ENCODE measurements at regions not wholly inside any gene's neighbourhood (a gene's known extent, or its start where the extent isn't known, plus 50 kb on each side); places are given as distances from the start of the nearest gene placed in this dataset.

- no peaks in the 10 kb centered on the region for H3K79me2 ChIP-seq (ENCODE audit: control insufficient read depth, low read length)
- no peaks in the 10 kb centered on the region for H3F3A ChIP-seq (ENCODE audit: control insufficient read depth, insufficient read depth)
- H3K27ac ChIP-seq (ENCODE audit: low read depth, low read length): no peak overlapping the region
- no peak overlapping the region for H3K4me3 ChIP-seq (ENCODE audit: low read length)
- H3K36me3 ChIP-seq (ENCODE audit: control insufficient read depth, low read length): no peaks in the 10 kb centered on the region
- TF ChIP-seq EZH2phosphoT487 (IDR thresholded peaks at IDR 0.05; ENCODE audit: borderline replicate concordance, low read length): no peak
- H3K4me2 ChIP-seq (ENCODE audit: low read length): no peak overlapping the region
- no peaks in the 10 kb centered on the region for H3K9me2 ChIP-seq (replicated peaks; ENCODE audit: control insufficient read depth, low read length)
- H3K9me3 ChIP-seq (ENCODE audit: control insufficient read depth, insufficient read depth, low read length): no peaks in the 10 kb centered on the region
- H3K4me1 ChIP-seq (ENCODE audit: control insufficient read depth, low read length): no peaks in the 10 kb centered on the region
- H3K27me3 ChIP-seq (ENCODE audit: control insufficient read depth, low read length): no peaks in the 10 kb centered on the region
- no peaks in the 10 kb centered on the region for H4K20me1 ChIP-seq (ENCODE audit: control insufficient read depth, insufficient read depth, low read depth, low read length)
Observed at GRCh38 chr16:35171106-35171505, 1711.7 kb downstream of the TP53TG3F start.

- H3K27me3 ChIP-seq (ENCODE audit: control insufficient read depth, low read length): no peaks in the 10 kb centered on the region
- no peaks in the 10 kb centered on the region for H3K4me1 ChIP-seq (ENCODE audit: control insufficient read depth, low read length)
- TF ChIP-seq EZH2phosphoT487 (IDR thresholded peaks at IDR 0.05; ENCODE audit: borderline replicate concordance, low read length): no peak
- TF ChIP-seq, protein P1, sequence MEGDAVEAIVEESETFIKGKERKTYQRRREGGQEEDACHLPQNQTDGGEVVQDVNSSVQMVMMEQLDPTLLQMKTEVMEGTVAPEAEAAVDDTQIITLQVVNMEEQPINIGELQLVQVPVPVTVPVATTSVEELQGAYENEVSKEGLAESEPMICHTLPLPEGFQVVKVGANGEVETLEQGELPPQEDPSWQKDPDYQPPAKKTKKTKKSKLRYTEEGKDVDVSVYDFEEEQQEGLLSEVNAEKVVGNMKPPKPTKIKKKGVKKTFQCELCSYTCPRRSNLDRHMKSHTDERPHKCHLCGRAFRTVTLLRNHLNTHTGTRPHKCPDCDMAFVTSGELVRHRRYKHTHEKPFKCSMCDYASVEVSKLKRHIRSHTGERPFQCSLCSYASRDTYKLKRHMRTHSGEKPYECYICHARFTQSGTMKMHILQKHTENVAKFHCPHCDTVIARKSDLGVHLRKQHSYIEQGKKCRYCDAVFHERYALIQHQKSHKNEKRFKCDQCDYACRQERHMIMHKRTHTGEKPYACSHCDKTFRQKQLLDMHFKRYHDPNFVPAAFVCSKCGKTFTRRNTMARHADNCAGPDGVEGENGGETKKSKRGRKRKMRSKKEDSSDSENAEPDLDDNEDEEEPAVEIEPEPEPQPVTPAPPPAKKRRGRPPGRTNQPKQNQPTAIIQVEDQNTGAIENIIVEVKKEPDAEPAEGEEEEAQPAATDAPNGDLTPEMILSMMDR (IDR thresholded peaks at IDR 0.05; ENCODE audit: low read depth, low read length, poor library complexity, severe bottlenecking): no peak
- H3K4me2 ChIP-seq (ENCODE audit: low read length): no peak overlapping the region
- no peaks in the 10 kb centered on the region for H4K20me1 ChIP-seq (ENCODE audit: control insufficient read depth, insufficient read depth, low read depth, low read length)
- no peaks in the 10 kb centered on the region for H3K9me2 ChIP-seq (replicated peaks; ENCODE audit: control insufficient read depth, low read length)
- no peaks in the 10 kb centered on the region for H3K36me3 ChIP-seq (ENCODE audit: control insufficient read depth, low read length)
- no peak overlapping the region for H3K27ac ChIP-seq (ENCODE audit: low read depth, low read length)
- no peaks in the 10 kb centered on the region; the same call in 1 of the 2 replicates for H3K9me3 ChIP-seq (ENCODE audit: control insufficient read depth, insufficient read depth, low read length)
- H3F3A ChIP-seq (ENCODE audit: control insufficient read depth, insufficient read depth): no peaks in the 10 kb centered on the region
- H3K79me2 ChIP-seq (ENCODE audit: control insufficient read depth, low read length): no peaks in the 10 kb centered on the region
- H3K4me3 ChIP-seq (ENCODE audit: low read length): no peak overlapping the region
Observed at GRCh38 chr16:35173295-35173694, 1713.9 kb downstream of the TP53TG3F start.

GRCh38 chr16:35174016-35174415 lies 1714.6 kb downstream of the TP53TG3F start:
- H3K27ac ChIP-seq (ENCODE audit: low read depth, low read length): no peak overlapping the region

GRCh38 chr16:35176449-35176848 lies 1717.0 kb downstream of the TP53TG3F start:
- no peaks in the 10 kb centered on the region for H3K36me3 ChIP-seq (ENCODE audit: control insufficient read depth, low read length)
- H3K4me1 ChIP-seq (ENCODE audit: control insufficient read depth, low read length): no peaks in the 10 kb centered on the region
- H3K4me2 ChIP-seq (ENCODE audit: low read length): no peak overlapping the region
- H3K27ac ChIP-seq (ENCODE audit: low read depth, low read length): no peak overlapping the region
- no peaks in the 10 kb centered on the region for H3K9me2 ChIP-seq (replicated peaks; ENCODE audit: control insufficient read depth, low read length)
- H3F3A ChIP-seq (ENCODE audit: control insufficient read depth, insufficient read depth): no peaks in the 10 kb centered on the region
- TF ChIP-seq, protein P1 (IDR thresholded peaks at IDR 0.05; ENCODE audit: low read depth, low read length, poor library complexity, severe bottlenecking): no peak
- no peak for TF ChIP-seq EZH2phosphoT487 (IDR thresholded peaks at IDR 0.05; ENCODE audit: borderline replicate concordance, low read length)
- no peaks in the 10 kb centered on the region for H3K79me2 ChIP-seq (ENCODE audit: control insufficient read depth, low read length)
- no peak overlapping the region for H3K4me3 ChIP-seq (ENCODE audit: low read length)
- peaks cover 1% of the 10 kb centered on the region; the same call in 1 of the 2 replicates for H3K9me3 ChIP-seq (ENCODE audit: control insufficient read depth, insufficient read depth, low read length)
- no peaks in the 10 kb centered on the region for H4K20me1 ChIP-seq (ENCODE audit: control insufficient read depth, insufficient read depth, low read depth, low read length)
- no peaks in the 10 kb centered on the region for H3K27me3 ChIP-seq (ENCODE audit: control insufficient read depth, low read length)

More at GRCh38 chr16:35174016-35174415, 1714.6 kb downstream of the TP53TG3F start:
- Histone ChIP-seq H3K4me1 (ENCODE audit: control insufficient read depth, low read length) (no peaks in the 10 kb centered on the region), H3K4me2 (ENCODE audit: low read length) (no peak overlapping the region), H4K20me1 (ENCODE audit: control insufficient read depth, insufficient read depth, low read depth, low read length) (no peaks in the 10 kb centered on the region), H3K9me3 (ENCODE audit: control insufficient read depth, insufficient read depth, low read length) (no peaks in the 10 kb centered on the region; the same call in 1 of the 2 replicates), H3K4me3 (ENCODE audit: low read length) (no peak overlapping the region), H3K27me3 (ENCODE audit: control insufficient read depth, low read length) (no peaks in the 10 kb centered on the region), H3K9me2 (replicated peaks; ENCODE audit: control insufficient read depth, low read length) (no peaks in the 10 kb centered on the region), H3K79me2 (ENCODE audit: control insufficient read depth, low read length) (no peaks in the 10 kb centered on the region), H3K36me3 (ENCODE audit: control insufficient read depth, low read length) (no peaks in the 10 kb centered on the region), H3F3A (ENCODE audit: control insufficient read depth, insufficient read depth) (no peaks in the 10 kb centered on the region)
- TF ChIP-seq EZH2phosphoT487 (IDR thresholded peaks at IDR 0.05; ENCODE audit: borderline replicate concordance, low read length): no peak
- TF ChIP-seq, protein P1 (IDR thresholded peaks at IDR 0.05; ENCODE audit: low read depth, low read length, poor library complexity, severe bottlenecking): no peak

All from DOHH2 (cell line).